ENCODE measurements at regions not wholly inside any gene's neighbourhood (a gene's known extent, or its start where the extent isn't known, plus 50 kb on each side); places are given as distances from the start of the nearest gene placed in this dataset.

DNA sequence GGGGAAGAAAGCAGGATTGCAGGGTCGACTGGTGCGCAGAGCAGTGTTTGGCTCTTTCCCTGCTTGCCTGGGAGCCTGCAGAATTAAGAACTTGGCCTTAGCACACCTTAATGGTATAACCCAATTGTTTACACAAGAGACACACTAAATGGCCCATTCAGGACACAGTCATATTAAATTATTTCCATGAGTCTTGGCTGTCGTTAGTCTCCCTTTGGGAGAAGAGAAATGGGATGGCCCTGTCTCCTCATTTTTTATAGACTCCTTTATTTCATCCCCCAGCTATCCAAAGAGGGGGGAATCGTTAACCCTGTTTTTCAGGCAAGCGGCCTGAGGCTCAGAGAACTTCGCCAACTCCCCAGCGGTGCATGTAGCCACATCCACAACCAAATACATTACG lies 282.5 kb downstream of the SUCLA2 start:
- TF ChIP-seq EZH2phosphoT487 (IDR thresholded peaks at IDR 0.05; ENCODE audit: insufficient read depth, low read depth) (no peak), EZH2 (IDR thresholded peaks at IDR 0.05; ENCODE audit: insufficient read depth, poor library complexity, severe bottlenecking) (no peak)
